ENCODE measurements at regions not wholly inside any gene's neighbourhood (a gene's known extent, or its start where the extent isn't known, plus 50 kb on each side); places are given as distances from the start of the nearest gene placed in this dataset.

- no peak for DNase-seq (ENCODE audit: low read depth in 2 of 2)
Observed at GRCh38 chr12:98060411-98060810, 455.0 kb upstream of the TMPO start.

GRCh38 chr12:98062464-98063245 lies 452.7 kb upstream of the TMPO start:
- DNase-seq (ENCODE audit: low read depth in 2 of 2): no peak

GRCh38 chr12:98064501-98064900 lies 450.9 kb upstream of the TMPO start:
- DNase-seq (ENCODE audit: low read depth in 2 of 2): no peak

GRCh38 chr12:98067795-98068194 lies 447.6 kb upstream of the TMPO start:
- no peak for DNase-seq (ENCODE audit: low read depth in 2 of 2)

- DNase-seq (ENCODE audit: low read depth in 2 of 2): no peak
Observed at GRCh38 chr12:98073610-98074009, 441.8 kb upstream of the TMPO start.

- DNase-seq (ENCODE audit: low read depth in 2 of 2): no peak
Observed at GRCh38 chr12:98074286-98074685, 441.1 kb upstream of the TMPO start.

- no peak for DNase-seq (ENCODE audit: low read depth in 2 of 2)
Observed at GRCh38 chr12:98084391-98084790, 431.0 kb upstream of the TMPO start.

GRCh38 chr12:98085046-98085755 lies 430.2 kb upstream of the TMPO start:
- no peak for DNase-seq (ENCODE audit: low read depth in 2 of 2)

- DNase-seq (ENCODE audit: low read depth in 2 of 2): no peak
Observed at GRCh38 chr12:98090731-98091130, 424.7 kb upstream of the TMPO start.

GRCh38 chr12:98096436-98096835 lies 419.0 kb upstream of the TMPO start:
- DNase-seq (ENCODE audit: low read depth in 2 of 2): no peak

GRCh38 chr12:98106031-98106683 lies 409.2 kb upstream of the TMPO start:
- no peak for DNase-seq (ENCODE audit: low read depth in 2 of 2)

- DNase-seq (ENCODE audit: low read depth in 2 of 2): no peak
Observed at GRCh38 chr12:98109266-98109665, 406.1 kb upstream of the TMPO start.

GRCh38 chr12:98110536-98110935 lies 404.9 kb upstream of the TMPO start:
- no peak for DNase-seq (ENCODE audit: low read depth in 2 of 2)

GRCh38 chr12:98113548-98113947 lies 401.8 kb upstream of the TMPO start:
- DNase-seq (ENCODE audit: low read depth in 2 of 2): no peak

GRCh38 chr12:98121963-98122362 lies 393.4 kb upstream of the TMPO start:
- DNase-seq (ENCODE audit: low read depth in 2 of 2): no peak

GRCh38 chr12:98123021-98123461 lies 392.3 kb upstream of the TMPO start:
- DNase-seq (ENCODE audit: low read depth in 2 of 2): no peak

GRCh38 chr12:98126637-98127335 lies 388.6 kb upstream of the TMPO start:
- no peak for DNase-seq (ENCODE audit: low read depth in 2 of 2)

- no peak for DNase-seq (ENCODE audit: low read depth in 2 of 2)
Observed at GRCh38 chr12:98127336-98127679, 388.1 kb upstream of the TMPO start.

- no peak for DNase-seq (ENCODE audit: low read depth in 2 of 2)
Observed at GRCh38 chr12:98127854-98128253, 387.5 kb upstream of the TMPO start.

- DNase-seq (ENCODE audit: low read depth in 2 of 2): no peak
Observed at GRCh38 chr12:98136544-98136943, 378.8 kb upstream of the TMPO start.

GRCh38 chr12:98137278-98137677 lies 378.1 kb upstream of the TMPO start:
- no peak for DNase-seq (ENCODE audit: low read depth in 2 of 2)

- no peak for DNase-seq (ENCODE audit: low read depth in 2 of 2)
Observed at GRCh38 chr12:98144953-98145352, 370.4 kb upstream of the TMPO start.

All from activated CD8-positive, alpha-beta memory T cell treated with anti-CD3 and anti-CD28 coated beads for 4 hours (primary cell).